HuH-7.5 (cell line): ENCODE measurements at regions not wholly inside any gene's neighbourhood (a gene's known extent, or its start where the extent isn't known, plus 50 kb on each side); places are given as distances from the start of the nearest gene placed in this dataset.

Experiments
- DNase-seq: peaks from one replicate; pipeline ENCODE4 v3.0.0; 2011; ENCODE audit warnings: low spot score

GRCh38 chrX:147838465-147839131 is 73.1 kb upstream of the FMR1 start:
- no peak for DNase-seq

GRCh38 chrX:147846676-147847075 is 65.0 kb upstream of the FMR1 start:
- no peak for DNase-seq

- DNase-seq, result no peak
Observed at GRCh38 chrX:147847999-147848398, 63.7 kb upstream of the FMR1 start.

- DNase-seq, result no peak
Observed at GRCh38 chrX:147848543-147849443, 62.9 kb upstream of the FMR1 start.

GRCh38 chrX:147850875-147851274 is 60.8 kb upstream of the FMR1 start:
- no peak for DNase-seq

- DNase-seq, result no peak
Observed at GRCh38 chrX:147853701-147854100, 58.0 kb upstream of the FMR1 start.

GRCh38 chrX:147859666-147860065 is 52.1 kb upstream of the FMR1 start:
- DNase-seq, result no peak
